WTC11 (cell line): ENCODE measurements at regions not wholly inside any gene's neighbourhood (a gene's known extent, or its start where the extent isn't known, plus 50 kb on each side); places are given as distances from the start of the nearest gene placed in this dataset.

Source experiments
- ATAC-seq: fragments of 200-7000 bp; cut with Tn5 transposase; 2 replicates; pipeline ENCODE4 v1.10.0; 2021; ENCODE audit warnings: mild to moderate bottlenecking, moderate library complexity
- CTCF ChIA-PET: fragments of 300-600 bp; sonication (Branson Sonifier 250); formaldehyde crosslinking; loops from one replicate; lab custom pipeline; 2021; ENCODE audit warnings: antibody characterized with exemption; lab: Charles Lee
- POLR2A ChIA-PET: fragments of 350-600 bp; sonication (Branson Sonifier 250); formaldehyde crosslinking; loops from one replicate; lab custom pipeline; 2021; ENCODE audit warnings: antibody characterized with exemption; lab: Charles Lee
- DNase-seq: peaks from one replicate; pipeline ENCODE4 v3.0.0; 2021; ENCODE audit warnings: low spot score
- H3K27ac Mint-ChIP-seq: 2 replicates; pipeline ENCODE4 v1.8.0; 2021; ENCODE audit warnings: mixed read lengths
- H3K27me3 Mint-ChIP-seq: 2 replicates; pipeline ENCODE4 v1.8.0; 2021; ENCODE audit warnings: low read depth, mild to moderate bottlenecking, moderate library complexity, mixed read lengths
- H3K36me3 Mint-ChIP-seq: 2 replicates; pipeline ENCODE4 v1.8.0; 2021; ENCODE audit warnings: mixed read lengths
- H3K4me1 Mint-ChIP-seq: 2 replicates; pipeline ENCODE4 v1.8.0; 2022; ENCODE audit warnings: mixed read lengths
- H3K4me3 Mint-ChIP-seq: 2 replicates; pipeline ENCODE4 v1.8.0; 2021; ENCODE audit warnings: mild to moderate bottlenecking, moderate library complexity, mixed read lengths
- H3K9me3 Mint-ChIP-seq: 2 replicates; pipeline ENCODE4 v1.8.0; 2021; ENCODE audit warnings: mixed read lengths
- ARID4B ChIP-seq: sonication (generic); formaldehyde crosslinking; IDR thresholded peaks from 2 replicates; pipeline ENCODE4 v1.8.0; 2023; ENCODE audit warnings: missing genetic modification reagents, mild to moderate bottlenecking, borderline replicate concordance
- ESRRA ChIP-seq: sonication (generic); formaldehyde crosslinking; IDR thresholded peaks from 2 replicates; pipeline ENCODE4 v1.8.1; 2022; ENCODE audit warnings: mild to moderate bottlenecking, missing genetic modification reagents, borderline replicate concordance
- ETV6 ChIP-seq: sonication (generic); formaldehyde crosslinking; IDR thresholded peaks from 2 replicates; pipeline ENCODE4 v1.8.1; 2022; ENCODE audit warnings: mild to moderate bottlenecking, missing genetic modification reagents
- FOXJ3 ChIP-seq: sonication (generic); formaldehyde crosslinking; IDR thresholded peaks from 2 replicates; pipeline ENCODE4 v1.9.0; 2021; ENCODE audit warnings: missing genetic modification reagents, mild to moderate bottlenecking, borderline replicate concordance
- FOXK1 ChIP-seq: sonication (generic); formaldehyde crosslinking; IDR thresholded peaks from 2 replicates; pipeline ENCODE4 v1.8.0; 2022; ENCODE audit warnings: mild to moderate bottlenecking, moderate library complexity, missing genetic modification reagents
- GABPB1 ChIP-seq: sonication (generic); formaldehyde crosslinking; IDR thresholded peaks from 2 replicates; pipeline ENCODE4 v1.8.1; 2023; ENCODE audit warnings: mild to moderate bottlenecking, missing genetic modification reagents
- JAZF1 ChIP-seq: fragments of 250-450 bp; sonication (Bioruptor Pico); IDR thresholded peaks from 2 replicates; pipeline ENCODE4 v1.9.0; 2021; ENCODE audit warnings: moderate library complexity, mild to moderate bottlenecking, inconsistent platforms
- JUN ChIP-seq: sonication (generic); formaldehyde crosslinking; IDR thresholded peaks from 2 replicates; pipeline ENCODE4 v1.8.0; 2023; ENCODE audit warnings: mild to moderate bottlenecking, missing genetic modification reagents
- KAT7 ChIP-seq: sonication (generic); formaldehyde crosslinking; IDR thresholded peaks from 2 replicates; pipeline ENCODE4 v1.8.1; 2023; ENCODE audit warnings: missing genetic modification reagents, mild to moderate bottlenecking, borderline replicate concordance
- MAX ChIP-seq: sonication (generic); formaldehyde crosslinking; IDR thresholded peaks from 2 replicates; pipeline ENCODE4 v1.8.0; 2022; ENCODE audit warnings: mild to moderate bottlenecking, missing genetic modification reagents
- NFYB ChIP-seq: sonication (generic); formaldehyde crosslinking; conservative IDR thresholded peaks from 2 replicates; pipeline ENCODE4 v1.8.0; 2022; ENCODE audit warnings: low read depth, missing genetic modification reagents
- PRDM15 ChIP-seq: sonication (generic); formaldehyde crosslinking; IDR thresholded peaks from 2 replicates; pipeline ENCODE4 v1.8.0; 2022; ENCODE audit warnings: missing genetic modification reagents
- TP53 ChIP-seq: sonication (generic); formaldehyde crosslinking; IDR thresholded peaks from 2 replicates; pipeline ENCODE4 v1.8.1; 2023; ENCODE audit warnings: mild to moderate bottlenecking, missing genetic modification reagents
- ZBTB43 ChIP-seq: sonication (generic); formaldehyde crosslinking; IDR thresholded peaks from 2 replicates; pipeline ENCODE4 v1.8.1; 2023; ENCODE audit warnings: mild to moderate bottlenecking, missing genetic modification reagents
- ZNF263 ChIP-seq: sonication (generic); formaldehyde crosslinking; IDR thresholded peaks from 2 replicates; pipeline ENCODE4 v1.8.1; 2022; ENCODE audit warnings: low read depth, mild to moderate bottlenecking, moderate library complexity, missing genetic modification reagents
- ZNF512 ChIP-seq: sonication (generic); formaldehyde crosslinking; IDR thresholded peaks from 2 replicates; pipeline ENCODE4 v1.8.1; 2022; ENCODE audit warnings: missing genetic modification reagents, borderline replicate concordance
- TF ChIP-seq, protein P1 (sequence below): sonication (generic); formaldehyde crosslinking; IDR thresholded peaks from 2 replicates; pipeline ENCODE4 v1.8.1; 2023; ENCODE audit warnings: mild to moderate bottlenecking, missing genetic modification reagents, borderline replicate concordance
- TF ChIP-seq, protein P2 (sequence below): sonication (generic); formaldehyde crosslinking; IDR thresholded peaks from 2 replicates; pipeline ENCODE4 v1.8.1; 2022; ENCODE audit warnings: low read depth, mild to moderate bottlenecking, moderate library complexity, missing genetic modification reagents, borderline replicate concordance

DNA sequence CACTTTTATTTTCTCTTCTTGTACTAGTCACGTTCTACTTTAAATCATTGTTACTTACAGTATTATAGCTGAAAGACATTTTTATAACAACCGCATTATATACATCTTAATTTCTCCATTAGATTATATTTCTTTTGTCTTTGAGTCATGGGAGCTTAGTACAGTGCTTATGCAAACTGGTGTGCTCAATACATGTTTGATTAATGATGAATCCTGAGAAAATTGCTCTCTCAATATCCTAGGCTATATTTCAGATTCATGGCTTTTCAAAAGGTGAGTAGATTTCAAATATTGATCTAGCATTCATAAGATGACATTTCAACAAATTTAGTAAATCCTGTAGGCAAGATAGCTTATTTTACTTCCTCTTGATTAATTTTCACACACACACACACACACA lies 102.2 kb upstream of the FST start:
- peaks cover 4% of the 10 kb centered on the region; the same call in 1 of the 2 replicates for H3K9me3 Mint-ChIP-seq
- H3K27me3 Mint-ChIP-seq = no peaks in the 10 kb centered on the region
- CTCF ChIA-PET = no interaction called here
- ATAC-seq = no peak
- TF ChIP-seq ZNF263 (CRISPR knock-in tag) = no peak
- no peak for TF ChIP-seq FOXK1
- TF ChIP-seq, protein P1, sequence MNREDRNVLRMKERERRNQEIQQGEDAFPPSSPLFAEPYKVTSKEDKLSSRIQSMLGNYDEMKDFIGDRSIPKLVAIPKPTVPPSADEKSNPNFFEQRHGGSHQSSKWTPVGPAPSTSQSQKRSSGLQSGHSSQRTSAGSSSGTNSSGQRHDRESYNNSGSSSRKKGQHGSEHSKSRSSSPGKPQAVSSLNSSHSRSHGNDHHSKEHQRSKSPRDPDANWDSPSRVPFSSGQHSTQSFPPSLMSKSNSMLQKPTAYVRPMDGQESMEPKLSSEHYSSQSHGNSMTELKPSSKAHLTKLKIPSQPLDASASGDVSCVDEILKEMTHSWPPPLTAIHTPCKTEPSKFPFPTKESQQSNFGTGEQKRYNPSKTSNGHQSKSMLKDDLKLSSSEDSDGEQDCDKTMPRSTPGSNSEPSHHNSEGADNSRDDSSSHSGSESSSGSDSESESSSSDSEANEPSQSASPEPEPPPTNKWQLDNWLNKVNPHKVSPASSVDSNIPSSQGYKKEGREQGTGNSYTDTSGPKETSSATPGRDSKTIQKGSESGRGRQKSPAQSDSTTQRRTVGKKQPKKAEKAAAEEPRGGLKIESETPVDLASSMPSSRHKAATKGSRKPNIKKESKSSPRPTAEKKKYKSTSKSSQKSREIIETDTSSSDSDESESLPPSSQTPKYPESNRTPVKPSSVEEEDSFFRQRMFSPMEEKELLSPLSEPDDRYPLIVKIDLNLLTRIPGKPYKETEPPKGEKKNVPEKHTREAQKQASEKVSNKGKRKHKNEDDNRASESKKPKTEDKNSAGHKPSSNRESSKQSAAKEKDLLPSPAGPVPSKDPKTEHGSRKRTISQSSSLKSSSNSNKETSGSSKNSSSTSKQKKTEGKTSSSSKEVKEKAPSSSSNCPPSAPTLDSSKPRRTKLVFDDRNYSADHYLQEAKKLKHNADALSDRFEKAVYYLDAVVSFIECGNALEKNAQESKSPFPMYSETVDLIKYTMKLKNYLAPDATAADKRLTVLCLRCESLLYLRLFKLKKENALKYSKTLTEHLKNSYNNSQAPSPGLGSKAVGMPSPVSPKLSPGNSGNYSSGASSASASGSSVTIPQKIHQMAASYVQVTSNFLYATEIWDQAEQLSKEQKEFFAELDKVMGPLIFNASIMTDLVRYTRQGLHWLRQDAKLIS (CRISPR knock-in tag) = no peak
- no peak for TF ChIP-seq JAZF1 (CRISPR knock-in tag)
- TF ChIP-seq MAX (CRISPR knock-in tag) = no peak
- no peak for TF ChIP-seq NFYB (CRISPR knock-in tag)
- no peak for DNase-seq
- POLR2A ChIA-PET = no interaction called here
- no peaks in the 10 kb centered on the region for H3K36me3 Mint-ChIP-seq
- H3K27ac Mint-ChIP-seq = no peak overlapping the region
- H3K4me1 Mint-ChIP-seq = peaks cover 21% of the 10 kb centered on the region
- no peak overlapping the region for H3K4me3 Mint-ChIP-seq

DNA sequence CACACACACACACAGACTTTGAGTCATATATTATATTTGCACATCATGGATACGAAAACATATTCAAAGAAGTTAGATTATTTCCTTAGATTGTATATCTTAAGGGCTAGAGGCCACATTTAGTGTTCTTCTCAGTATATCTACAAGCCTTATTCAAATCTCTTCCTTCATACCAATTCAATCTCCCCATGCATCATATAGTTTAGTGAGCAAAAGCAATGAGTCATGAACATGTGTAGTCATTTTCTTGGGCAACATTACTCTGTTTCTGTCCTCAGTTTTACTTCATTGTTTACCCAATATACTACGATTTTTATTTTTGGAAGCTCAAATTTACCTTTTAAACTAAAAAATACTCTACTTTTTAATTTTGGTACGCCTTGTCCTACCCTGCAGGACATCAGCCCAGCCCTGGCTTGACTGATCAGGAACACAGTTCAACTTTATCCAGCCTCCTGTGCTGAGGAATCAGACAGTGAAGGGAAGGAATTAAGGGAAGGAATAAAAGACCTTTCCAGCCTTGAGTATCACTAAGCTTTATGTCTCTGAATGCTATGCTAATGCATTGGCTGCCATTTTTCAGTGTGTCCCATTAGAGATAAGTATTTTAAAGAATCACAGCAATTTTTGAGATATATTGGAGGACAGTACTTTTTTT lies 101.7 kb upstream of the FST start:
- Mint-ChIP-seq H3K27ac (no peak overlapping the region), H3K9me3 (peaks cover 6% of the 10 kb centered on the region), H3K27me3 (no peaks in the 10 kb centered on the region), H3K4me1 (peaks cover 21% of the 10 kb centered on the region), H3K36me3 (no peaks in the 10 kb centered on the region), H3K4me3 (no peak overlapping the region)
- ATAC-seq (no peak), DNase-seq (no peak)
- POLR2A ChIA-PET = no interaction called here
- CTCF ChIA-PET = no interaction called here
- TF ChIP-seq ESRRA (CRISPR knock-in tag) = no peak
- TF ChIP-seq TP53 (CRISPR knock-in tag) = no peak
- TF ChIP-seq PRDM15 = no peak
- no peak for TF ChIP-seq ARID4B (CRISPR knock-in tag)
- no peak for TF ChIP-seq ZBTB43 (CRISPR knock-in tag)
- no peak for TF ChIP-seq KAT7 (CRISPR knock-in tag)
- no peak for TF ChIP-seq FOXJ3 (CRISPR knock-in tag)
- no peak for TF ChIP-seq ZNF263 (CRISPR knock-in tag)
- TF ChIP-seq, protein P2, sequence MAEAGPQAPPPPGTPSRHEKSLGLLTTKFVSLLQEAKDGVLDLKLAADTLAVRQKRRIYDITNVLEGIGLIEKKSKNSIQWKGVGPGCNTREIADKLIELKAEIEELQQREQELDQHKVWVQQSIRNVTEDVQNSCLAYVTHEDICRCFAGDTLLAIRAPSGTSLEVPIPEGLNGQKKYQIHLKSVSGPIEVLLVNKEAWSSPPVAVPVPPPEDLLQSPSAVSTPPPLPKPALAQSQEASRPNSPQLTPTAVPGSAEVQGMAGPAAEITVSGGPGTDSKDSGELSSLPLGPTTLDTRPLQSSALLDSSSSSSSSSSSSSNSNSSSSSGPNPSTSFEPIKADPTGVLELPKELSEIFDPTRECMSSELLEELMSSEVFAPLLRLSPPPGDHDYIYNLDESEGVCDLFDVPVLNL = no peak
- TF ChIP-seq JUN (CRISPR knock-in tag) = no peak
- no peak for TF ChIP-seq ZNF512 (CRISPR knock-in tag)
- no peak for TF ChIP-seq ETV6 (CRISPR knock-in tag)
- no peak for TF ChIP-seq GABPB1 (CRISPR knock-in tag)
